ENCODE measurements at regions not wholly inside any gene's neighbourhood (a gene's known extent, or its start where the extent isn't known, plus 50 kb on each side); places are given as distances from the start of the nearest gene placed in this dataset.

DNA sequence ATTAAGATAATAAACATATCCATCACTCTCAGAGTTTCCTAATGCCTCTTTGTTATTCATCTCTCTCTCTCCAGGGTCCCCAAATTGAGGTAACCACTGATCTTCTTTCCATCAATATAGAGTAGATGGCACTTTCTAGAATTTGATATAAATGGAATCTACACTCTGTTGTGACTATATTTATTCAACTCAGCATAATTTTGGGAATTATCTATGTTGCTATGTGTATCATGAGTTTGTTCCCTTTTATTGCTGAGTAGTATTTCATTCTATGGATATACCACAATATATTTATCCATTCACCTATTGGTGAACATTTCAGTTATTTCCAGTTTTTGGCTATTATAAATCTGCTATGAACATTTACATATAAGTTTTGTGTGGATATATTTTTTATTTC, 230.7 kb downstream of the HLX start:
- no peak for DNase-seq

DNA sequence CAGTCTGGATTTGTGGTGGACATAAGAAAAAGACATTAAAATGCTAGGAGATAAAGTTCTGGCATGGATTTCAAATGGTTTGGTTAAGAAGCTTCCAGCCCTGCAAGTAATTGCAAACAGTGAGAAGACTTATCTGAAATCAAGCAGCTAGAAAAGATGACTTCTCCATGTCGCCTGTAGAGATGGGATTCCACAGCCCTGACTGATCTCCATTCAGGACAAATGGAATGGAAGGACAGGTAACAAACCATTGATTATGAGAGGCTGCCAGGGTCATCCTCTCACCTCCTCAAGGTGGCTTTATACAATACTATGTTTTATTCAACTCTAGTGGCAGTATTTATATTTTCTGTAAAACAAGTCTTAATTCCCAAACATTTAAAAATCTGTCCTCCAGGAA, 237.9 kb downstream of the HLX start:
- DNase-seq, result no peak

DNA sequence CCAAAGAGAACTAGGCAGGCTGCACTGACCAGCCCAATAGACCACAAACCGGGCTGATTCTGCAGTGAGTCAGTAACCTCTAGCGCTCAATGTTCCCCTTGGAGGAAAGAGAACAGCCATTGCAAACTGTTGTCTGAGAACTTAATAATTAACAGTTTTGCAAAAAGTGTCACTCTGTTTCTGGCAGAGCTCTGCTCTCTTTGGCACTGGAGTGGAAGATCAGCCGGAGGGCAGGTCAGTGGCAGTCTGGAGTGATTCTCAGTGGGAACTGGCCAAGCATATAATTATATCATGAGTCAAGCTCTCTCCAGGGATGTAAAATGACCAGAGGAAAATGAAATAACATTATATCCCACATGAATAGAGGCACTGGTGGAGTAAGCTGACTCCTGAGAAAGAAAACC, 238.3 kb downstream of the HLX start:
- no peak for DNase-seq

DNA sequence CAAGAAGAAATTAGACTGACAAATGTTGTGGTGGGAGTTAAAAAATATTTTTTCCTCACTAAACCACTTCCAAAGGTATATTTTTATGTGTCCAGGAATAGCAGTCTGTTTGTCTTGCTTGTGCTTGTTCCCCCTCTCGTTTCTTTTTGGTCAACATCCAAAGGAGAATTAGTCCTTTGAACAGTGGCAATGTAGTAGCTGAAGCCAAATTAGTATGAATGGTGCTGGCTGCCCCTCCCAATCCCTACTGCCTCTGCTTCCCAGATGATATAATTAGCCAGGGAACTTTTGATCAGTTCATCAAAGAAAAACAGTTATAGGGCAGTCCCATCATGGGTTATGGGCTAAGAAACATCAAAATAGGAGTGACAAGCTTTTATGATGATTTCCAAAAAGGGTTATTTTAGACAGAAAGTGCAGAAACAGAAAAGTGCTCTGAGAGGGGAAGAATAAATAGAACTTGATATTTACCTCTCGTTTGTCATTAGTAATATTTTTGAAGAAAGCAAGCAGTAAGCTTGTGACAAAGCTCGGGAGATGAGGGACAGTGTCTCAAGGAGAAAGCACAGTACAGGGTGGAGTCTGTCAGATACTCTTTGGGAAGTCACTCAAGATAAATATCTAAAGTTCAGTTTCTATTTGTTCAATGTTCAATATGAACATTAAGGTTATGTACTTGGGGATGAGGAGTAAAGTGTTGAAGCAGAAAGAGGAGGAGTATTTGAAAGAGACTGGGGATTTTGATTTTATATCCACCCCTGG, 239.1 kb downstream of the HLX start:
- no peak for DNase-seq

DNA sequence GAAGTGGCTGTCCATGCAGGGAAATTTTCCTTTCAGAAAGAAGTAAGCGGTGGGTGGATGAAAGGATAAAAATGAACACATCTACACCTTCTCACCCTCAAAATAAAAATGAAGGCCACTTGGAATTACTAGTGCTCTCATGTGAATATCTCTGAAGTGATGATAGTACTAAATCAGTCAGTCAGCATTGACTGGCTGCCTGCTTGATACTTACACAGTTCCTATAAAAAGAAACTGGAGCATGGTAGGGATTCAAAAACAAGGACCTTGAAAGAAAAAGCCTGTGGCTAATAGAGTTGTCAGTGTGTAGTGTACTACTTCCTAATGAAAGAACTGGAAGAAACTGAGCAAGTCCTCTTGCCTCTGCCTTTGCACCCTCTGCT, 239.7 kb downstream of the HLX start:
- DNase-seq, result no peak

DNA sequence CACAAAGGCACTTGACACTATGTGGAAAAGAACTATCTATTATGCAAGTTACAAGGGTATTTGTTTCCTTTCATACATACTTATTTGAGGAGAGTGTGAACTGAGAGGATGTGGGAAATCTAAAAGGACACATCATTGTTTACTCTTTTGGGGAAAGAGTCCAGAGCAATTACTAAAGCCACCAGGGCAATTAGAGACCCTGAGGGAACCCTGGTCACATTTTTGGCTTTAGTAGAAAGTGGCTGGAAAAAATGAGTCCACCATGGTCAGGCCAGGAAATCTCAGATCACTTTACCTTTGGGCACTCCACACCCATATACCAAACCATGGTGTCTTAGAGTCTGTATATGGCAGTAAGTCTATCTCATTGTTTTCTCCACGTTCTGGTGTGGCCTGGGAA, 243.3 kb downstream of the HLX start:
- DNase-seq, result no peak

DNA sequence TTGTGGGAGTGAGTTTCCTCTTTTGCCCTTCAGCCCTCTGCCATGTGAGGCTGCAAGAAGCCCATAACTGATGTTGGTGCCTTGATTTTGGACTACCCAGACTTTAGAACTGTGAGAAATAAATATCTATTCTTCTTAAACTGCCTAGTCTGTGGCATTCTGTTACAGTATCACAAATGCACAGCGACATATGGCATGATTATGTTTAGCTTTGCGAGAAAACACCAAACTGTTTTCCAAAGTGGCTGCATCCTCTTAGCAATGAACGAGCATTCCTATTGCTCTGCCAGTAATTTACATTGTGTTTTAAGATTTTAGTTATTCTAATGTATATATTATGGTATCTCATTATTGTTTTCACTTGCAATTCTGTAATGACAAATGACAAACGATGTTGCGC, 246.7 kb downstream of the HLX start:
- DNase-seq, result no peak

DNA sequence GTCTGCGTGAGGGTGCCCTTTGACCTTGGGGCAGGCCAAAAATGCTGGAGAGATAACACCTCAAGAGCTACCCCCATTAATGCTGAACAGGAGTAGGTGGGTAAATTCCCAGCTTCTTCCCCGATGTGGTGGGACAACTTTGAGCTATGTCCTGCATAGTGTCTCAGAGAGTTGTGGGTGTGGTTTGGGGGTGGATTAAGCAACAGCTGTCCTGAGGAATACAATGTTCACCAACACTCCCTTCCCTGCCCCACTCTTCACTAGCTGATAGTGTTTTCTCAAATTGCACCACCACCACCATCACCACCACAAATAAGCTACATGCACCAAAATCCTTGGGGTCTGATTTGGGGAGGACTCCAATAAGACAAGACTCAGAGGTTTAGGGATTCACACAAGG, 258.4 kb downstream of the HLX start:
- DNase-seq, result no peak

DNA sequence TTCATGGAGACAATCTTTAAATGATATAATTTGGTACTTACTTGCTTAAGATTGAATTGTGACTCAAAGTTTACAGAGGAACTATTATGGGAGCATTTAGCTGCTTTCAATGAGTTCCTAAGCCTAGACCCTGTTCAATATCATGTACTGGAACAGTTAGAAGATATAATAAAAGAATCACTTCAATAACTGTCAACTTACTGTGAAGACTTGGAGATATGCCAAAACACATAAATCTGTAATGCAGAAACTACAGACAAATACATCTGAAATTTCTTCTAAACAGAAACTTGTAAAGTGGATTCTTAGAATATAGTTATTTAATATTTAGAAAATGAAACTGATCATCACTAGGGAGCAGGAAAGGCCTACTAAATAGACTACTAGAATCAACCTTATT, 259.3 kb downstream of the HLX start:
- no peak for DNase-seq

DNA sequence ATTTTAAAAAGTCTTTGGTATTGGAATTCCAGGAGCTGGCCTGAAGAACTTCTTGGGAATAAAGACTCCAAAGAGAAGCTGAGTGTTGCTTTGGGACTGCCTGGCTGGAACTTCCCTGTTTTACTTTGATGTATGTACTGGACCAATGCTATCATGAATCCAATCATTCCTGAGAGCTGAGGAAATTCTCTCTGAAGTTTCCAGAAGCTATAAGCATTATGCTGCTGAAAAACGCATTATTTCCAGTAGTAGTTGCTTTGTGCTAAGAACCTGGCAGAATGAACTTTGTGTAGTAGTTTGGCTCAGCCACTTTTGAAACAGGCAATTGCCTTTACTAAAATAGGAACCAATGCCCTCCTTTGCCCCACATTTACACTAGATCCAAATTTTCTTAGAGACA, 260.7 kb downstream of the HLX start:
- no peak for DNase-seq

DNA sequence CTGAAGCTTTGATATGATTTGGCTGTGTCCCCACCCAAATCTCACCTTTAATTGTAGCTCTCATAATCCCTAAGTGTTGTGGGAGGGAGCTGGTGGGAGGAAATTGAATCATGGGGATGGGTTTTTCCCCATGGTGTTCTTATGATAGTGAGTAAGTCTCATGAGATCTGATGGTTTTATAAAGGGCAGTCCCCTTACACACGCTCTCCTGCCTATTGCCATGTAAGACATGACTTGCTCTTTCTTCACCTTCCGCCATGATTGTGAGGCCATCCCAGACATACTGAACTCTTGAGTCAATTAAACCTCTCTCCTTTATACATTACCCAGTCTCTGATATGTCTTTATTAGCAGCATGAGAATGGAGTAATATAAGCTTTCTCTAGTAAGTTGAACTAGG, 261.9 kb downstream of the HLX start:
- no peak for DNase-seq

DNA sequence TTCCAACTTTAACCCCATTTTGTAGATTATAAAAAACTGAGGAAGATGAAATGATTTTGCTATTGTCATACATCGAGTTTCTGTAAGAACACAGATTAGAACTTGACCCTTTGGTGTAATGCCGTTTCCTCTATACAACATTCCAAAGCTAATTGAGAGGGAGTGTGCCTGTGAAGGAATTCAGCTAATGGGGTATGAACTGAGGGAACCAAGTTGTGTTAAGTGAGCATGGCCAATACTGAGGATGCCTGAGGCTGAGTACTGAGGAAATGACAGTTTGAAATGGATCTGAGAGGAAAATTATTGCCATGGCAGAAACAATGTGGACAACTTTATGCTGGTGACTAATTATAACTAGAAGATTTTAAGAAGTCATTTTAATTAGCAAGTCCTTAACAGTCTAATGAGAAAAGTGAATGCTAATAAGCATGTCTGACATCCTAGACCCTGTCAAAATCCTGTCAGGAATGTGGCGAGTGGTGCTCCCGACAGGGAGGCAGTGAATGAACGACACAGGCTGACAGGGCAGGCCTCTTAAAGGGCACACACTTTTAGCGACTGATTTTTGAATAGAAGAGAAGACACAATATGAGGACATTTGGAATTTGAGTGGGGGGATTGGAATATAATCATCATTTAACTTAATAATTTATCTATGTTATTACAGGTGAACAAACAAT, 262.5 kb downstream of the HLX start:
- DNase-seq, result no peak

DNA sequence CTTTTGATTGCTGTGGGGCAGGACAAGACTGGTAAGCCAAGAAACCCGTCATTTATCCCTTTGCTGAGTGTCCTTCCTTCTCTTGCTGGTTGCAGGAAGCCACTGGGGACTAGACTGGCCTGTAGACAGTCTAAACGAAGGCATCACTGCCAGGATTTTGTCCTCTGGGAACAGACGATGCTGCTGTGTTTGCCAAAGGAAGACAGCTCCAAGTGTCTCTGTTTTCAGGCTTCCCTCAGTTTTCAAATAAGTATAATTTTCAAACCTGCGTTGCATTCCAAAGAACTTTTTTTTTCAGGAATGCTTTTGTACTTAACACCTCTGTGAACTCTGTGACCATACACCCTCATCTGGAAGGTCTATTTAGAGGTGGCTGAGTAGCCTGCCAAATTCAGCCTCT, 269.4 kb downstream of the HLX start:
- DNase-seq, result no peak

DNA sequence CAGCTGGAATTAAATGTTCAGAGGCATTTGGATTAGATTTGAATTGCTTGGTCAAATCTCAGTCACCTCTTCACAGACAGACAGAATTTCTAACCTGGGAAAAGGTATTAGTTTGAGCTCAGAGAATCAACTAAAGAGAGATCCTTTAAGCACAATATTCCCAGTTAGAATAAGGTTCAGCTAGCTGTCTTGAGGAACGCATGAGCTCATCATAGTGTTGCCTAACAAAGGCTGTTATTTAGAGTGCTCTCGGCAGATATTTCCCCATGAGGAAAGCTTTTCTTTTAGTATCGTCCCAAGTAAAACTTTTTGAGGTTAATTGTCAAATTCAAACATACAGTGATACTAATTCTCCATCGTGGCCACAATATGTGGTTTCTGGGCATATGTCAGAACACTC, 269.9 kb downstream of the HLX start:
- no peak for DNase-seq

DNA sequence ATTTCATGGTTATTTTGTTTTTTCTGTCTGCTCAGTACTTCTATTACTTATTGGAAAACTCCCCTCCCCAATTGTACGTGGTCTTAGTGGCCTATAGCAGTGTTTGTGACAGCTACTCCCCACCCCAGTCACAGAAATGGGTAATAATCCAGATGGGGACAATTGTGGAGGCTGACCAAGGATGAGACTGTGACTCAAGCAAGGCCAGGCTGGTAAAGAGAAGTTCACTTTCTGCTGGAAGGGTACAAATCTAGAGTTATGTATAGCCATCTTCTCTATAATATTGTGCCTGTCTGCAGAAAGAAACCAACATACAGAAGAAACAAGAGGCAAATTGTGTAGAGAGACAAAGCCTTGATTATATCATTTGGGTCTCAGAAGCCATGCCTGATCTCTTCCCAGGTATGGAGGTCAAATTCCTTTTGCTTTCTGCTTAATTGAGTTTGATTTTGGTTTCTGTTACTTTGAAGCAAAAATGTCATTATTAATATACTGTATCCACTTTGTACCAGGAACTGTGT, 270.4 kb downstream of the HLX start:
- no peak for DNase-seq

DNA sequence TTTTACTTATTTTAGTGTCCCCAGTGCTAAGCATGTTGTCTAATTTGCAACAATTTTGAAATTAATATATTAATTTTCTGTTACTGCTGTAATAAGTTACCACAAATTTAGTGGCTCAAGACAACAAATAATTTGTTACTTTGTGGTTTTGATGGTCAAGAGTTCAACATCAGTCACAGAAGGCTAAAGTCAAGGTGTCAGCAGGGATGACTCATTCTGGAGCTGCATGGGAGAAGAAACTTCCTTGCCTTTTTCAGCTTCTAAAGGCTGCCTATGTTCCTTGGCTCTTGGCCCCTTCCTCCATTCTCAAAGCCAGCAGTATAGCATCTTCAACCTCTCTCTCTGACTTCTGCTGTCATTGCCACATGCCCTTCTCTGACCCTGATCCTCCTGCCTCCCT, 271.8 kb downstream of the HLX start:
- no peak for DNase-seq

DNA sequence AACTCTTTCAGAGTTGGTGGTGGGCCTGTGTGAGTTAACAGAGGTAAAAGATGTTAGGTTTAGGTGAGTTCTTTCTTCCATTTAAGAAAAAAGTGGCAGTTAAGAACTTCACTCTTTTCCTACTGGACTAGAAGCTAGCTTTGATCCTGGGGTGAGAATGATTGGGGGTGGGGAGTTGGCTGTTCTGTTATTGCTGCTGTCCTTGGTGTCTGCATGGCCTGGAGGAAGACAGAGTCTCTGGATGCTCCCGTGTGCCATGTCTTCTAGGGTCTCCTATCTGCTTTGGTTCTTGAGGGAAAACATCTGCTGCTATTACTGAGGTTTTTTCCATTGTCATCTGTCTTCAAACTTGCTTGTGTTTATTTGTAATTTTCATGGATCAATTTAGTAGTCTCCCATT, 275.7 kb downstream of the HLX start:
- DNase-seq, result no peak

DNA sequence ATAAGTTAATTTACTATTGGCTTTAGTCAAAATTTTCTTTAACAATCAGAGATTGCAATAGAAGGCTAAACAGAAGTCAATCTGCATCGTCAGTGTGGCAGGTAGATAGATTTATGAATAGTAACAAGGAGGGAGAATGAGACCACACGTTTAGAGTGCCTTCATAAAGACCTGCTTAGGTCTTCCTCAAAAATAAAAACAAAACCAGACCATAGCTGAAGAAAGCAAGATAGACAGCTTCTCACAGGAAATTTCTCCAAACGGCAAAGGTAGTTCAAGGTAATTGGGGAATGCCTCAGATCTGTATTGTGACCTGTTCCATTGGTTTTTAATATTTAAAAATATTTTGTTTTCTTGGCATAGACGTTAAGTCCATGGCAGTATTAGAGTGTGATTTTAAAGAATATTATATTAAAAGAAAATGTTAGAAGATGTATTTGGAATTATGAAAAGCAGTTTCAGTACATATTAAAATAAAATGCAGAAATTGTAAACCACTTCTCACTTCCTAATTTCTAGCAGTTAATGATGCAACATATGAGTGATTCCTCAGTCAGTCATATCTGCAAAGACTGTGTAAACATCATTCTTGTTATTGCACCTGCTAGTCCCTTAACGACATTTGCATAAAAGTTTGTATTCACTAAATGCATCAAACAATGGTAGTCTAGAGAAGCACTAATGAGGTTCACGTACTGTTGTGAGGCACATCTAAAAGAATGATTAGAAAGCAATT, 278.0 kb downstream of the HLX start:
- DNase-seq, result no peak

DNA sequence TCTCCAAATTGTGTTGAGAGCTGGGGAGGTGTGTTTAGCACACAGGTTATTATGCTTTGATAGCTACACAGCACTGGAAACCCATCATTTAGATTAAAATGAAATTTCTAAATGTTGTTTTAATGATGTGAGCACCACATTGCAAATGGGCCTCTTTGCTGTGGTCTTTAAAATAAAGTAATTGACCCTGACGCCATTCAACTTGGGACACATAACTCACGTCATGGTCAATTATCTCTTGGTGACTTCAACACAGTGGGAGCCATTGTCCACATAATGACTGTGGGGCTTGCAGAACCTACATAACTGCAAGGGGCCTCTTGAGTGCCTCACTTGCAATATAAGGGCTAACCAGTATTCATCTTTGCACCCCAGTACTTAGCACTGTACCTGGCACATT, 280.4 kb downstream of the HLX start:
- DNase-seq, result no peak

DNA sequence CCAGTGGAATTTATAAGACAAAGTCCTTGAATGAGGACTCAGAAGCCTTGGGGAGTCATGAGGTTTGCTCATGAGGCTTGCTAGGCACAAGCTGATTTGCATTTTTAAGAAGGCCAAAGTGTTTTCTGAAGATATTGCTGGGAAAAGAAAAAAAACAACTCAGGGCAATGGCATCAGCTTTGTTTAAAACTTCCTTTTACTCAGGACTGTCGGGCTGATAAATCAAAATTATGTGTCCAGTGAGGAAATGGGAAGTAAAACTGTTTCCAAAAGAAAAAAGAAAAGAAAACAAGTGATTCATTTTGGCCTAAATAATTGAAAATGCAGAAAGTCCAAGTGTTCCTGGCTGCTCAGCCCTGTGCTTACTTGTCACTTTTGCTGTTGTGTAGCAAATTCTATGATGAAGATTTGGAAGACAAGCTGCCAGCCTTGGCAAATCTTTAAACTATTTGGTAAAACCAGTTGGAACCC, 282.4 kb downstream of the HLX start:
- no peak for DNase-seq

DNA sequence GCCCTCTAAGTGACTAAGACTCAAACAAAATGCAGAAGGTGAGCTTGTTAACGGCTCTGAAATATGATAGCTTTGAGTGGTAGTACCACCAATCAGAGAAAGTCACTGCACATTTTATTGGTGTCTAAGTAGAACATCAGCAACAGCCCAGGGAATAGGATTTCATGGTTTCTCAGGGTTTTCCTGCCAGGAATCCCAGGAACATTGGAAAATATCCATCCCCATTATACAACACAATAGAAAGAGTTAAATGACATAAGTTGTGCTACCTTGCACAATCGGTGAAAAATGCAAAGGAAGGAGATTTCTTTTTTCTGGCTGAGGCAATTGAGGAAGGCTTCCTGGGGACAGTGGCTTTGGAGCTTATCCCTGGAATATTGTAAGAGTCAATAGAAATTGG, 283.1 kb downstream of the HLX start:
- no peak for DNase-seq

DNA sequence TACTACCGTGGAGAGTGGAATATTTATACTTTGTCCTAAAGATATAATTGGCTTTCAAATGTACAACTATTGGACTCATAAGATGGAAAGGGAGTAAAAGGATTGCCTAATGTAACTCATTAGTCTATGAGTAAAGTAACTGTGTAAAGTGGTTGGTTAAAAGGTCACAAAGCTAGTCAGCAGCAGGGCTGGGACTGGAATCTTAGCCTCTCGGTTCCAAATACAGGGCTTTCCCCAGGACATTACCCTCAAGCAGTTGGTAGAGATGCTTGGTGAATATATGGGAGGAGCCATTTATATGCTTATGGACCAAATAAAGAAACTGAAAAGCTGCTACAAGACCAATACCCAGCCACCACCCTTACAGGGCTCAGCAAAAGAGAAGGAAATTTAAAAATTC, 283.7 kb downstream of the HLX start:
- DNase-seq, result no peak

DNA sequence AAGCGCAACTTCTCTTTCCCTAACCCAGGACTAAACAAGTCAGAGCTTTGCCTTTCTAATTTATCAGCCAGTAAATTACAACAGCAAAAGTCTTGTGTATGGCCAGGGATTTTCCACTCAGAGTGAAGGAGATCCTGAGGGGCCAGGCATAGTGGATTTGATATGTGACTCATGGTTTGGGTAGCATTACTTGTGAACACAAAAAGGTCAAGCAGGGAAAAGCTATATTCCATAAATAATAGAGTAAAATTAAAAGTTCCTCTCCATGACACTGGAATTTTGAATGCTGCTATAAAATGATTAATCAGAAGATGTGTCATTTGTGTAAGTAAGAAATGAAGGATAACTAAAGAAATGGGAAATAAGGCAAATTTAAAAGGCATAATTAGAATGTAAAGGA, 284.8 kb downstream of the HLX start:
- no peak for DNase-seq
